KOPT-K1 (cell line): ENCODE measurements at regions not wholly inside any gene's neighbourhood (a gene's known extent, or its start where the extent isn't known, plus 50 kb on each side); places are given as distances from the start of the nearest gene placed in this dataset.

Experiments
- H3K27ac ChIP-seq: fragments of 200-600 bp; sonication (generic); 2 replicates; pipeline ENCODE4 v1.5.1; 2016; ENCODE audit warnings: antibody characterized with exemption, mild to moderate bottlenecking, low read depth, low read length; ENCODE audit not compliant: poor library complexity, severe bottlenecking
- H3K36me3 ChIP-seq: fragments of 200-600 bp; sonication (generic); 2 replicates; pipeline ENCODE4 v1.5.1; 2017; ENCODE audit warnings: antibody characterized with exemption, mild to moderate bottlenecking, low read length, moderate library complexity; ENCODE audit not compliant: insufficient read depth
- H3K9me3 ChIP-seq: fragments of 200-600 bp; sonication (generic); 2 replicates; pipeline ENCODE4 v1.5.1; 2017; ENCODE audit warnings: antibody characterized with exemption, low read length, mild to moderate bottlenecking; ENCODE audit not compliant: insufficient read depth, poor library complexity, severe bottlenecking

GRCh38 chr18:56148373-56148772 lies 490.0 kb downstream of the TXNL1 start:
- Histone ChIP-seq H3K27ac (no peak overlapping the region), H3K36me3 (no peaks in the 10 kb centered on the region), H3K9me3 (no peaks in the 10 kb centered on the region)

- Histone ChIP-seq H3K27ac (no peak overlapping the region), H3K36me3 (no peaks in the 10 kb centered on the region), H3K9me3 (no peaks in the 10 kb centered on the region)
Observed at GRCh38 chr18:56146565-56146964, 491.8 kb downstream of the TXNL1 start.

GRCh38 chr18:56142001-56142400 lies 496.4 kb downstream of the TXNL1 start:
- Histone ChIP-seq H3K9me3 (no peaks in the 10 kb centered on the region), H3K27ac (no peak overlapping the region), H3K36me3 (no peaks in the 10 kb centered on the region)

- Histone ChIP-seq H3K36me3 (no peaks in the 10 kb centered on the region), H3K9me3 (no peaks in the 10 kb centered on the region), H3K27ac (no peak overlapping the region)
Observed at GRCh38 chr18:56139792-56140254, 498.6 kb downstream of the TXNL1 start.

- Histone ChIP-seq H3K9me3 (no peaks in the 10 kb centered on the region), H3K36me3 (no peaks in the 10 kb centered on the region), H3K27ac (no peak overlapping the region)
Observed at GRCh38 chr18:56139372-56139771, 499.0 kb downstream of the TXNL1 start.

GRCh38 chr18:56136105-56136504 lies 502.3 kb downstream of the TXNL1 start:
- H3K9me3 ChIP-seq: no peaks in the 10 kb centered on the region
- no peaks in the 10 kb centered on the region for H3K36me3 ChIP-seq
- no peak overlapping the region for H3K27ac ChIP-seq

- no peak overlapping the region for H3K27ac ChIP-seq
- no peaks in the 10 kb centered on the region for H3K36me3 ChIP-seq
- no peaks in the 10 kb centered on the region for H3K9me3 ChIP-seq
Observed at GRCh38 chr18:56130481-56130880, 507.9 kb downstream of the TXNL1 start.

- Histone ChIP-seq H3K9me3 (no peaks in the 10 kb centered on the region), H3K36me3 (no peaks in the 10 kb centered on the region), H3K27ac (no peak overlapping the region)
Observed at GRCh38 chr18:56128153-56128791, 510.1 kb downstream of the TXNL1 start.

GRCh38 chr18:56127322-56128099 lies 510.9 kb downstream of the TXNL1 start:
- H3K27ac ChIP-seq: no peak overlapping the region

GRCh38 chr18:56124186-56124585 lies 514.2 kb downstream of the TXNL1 start:
- Histone ChIP-seq H3K36me3 (no peaks in the 10 kb centered on the region), H3K9me3 (no peaks in the 10 kb centered on the region), H3K27ac (no peak overlapping the region)

More at GRCh38 chr18:56127322-56128099, 510.9 kb downstream of the TXNL1 start:
- no peaks in the 10 kb centered on the region for H3K36me3 ChIP-seq
- H3K9me3 ChIP-seq: no peaks in the 10 kb centered on the region

GRCh38 chr18:56121669-56122068 lies 516.7 kb downstream of the TXNL1 start:
- no peaks in the 10 kb centered on the region for H3K36me3 ChIP-seq
- H3K27ac ChIP-seq: no peak overlapping the region
- H3K9me3 ChIP-seq: no peaks in the 10 kb centered on the region

GRCh38 chr18:56120782-56121181 lies 517.6 kb downstream of the TXNL1 start:
- Histone ChIP-seq H3K27ac (no peak overlapping the region), H3K9me3 (no peaks in the 10 kb centered on the region), H3K36me3 (no peaks in the 10 kb centered on the region)

- H3K27ac ChIP-seq: no peak overlapping the region
- no peaks in the 10 kb centered on the region for H3K9me3 ChIP-seq
- no peaks in the 10 kb centered on the region for H3K36me3 ChIP-seq
Observed at GRCh38 chr18:56119681-56120080, 518.7 kb downstream of the TXNL1 start.

GRCh38 chr18:56118422-56118821 lies 520.0 kb downstream of the TXNL1 start:
- H3K27ac ChIP-seq: no peak overlapping the region
- no peaks in the 10 kb centered on the region for H3K36me3 ChIP-seq
- H3K9me3 ChIP-seq: no peaks in the 10 kb centered on the region

- no peaks in the 10 kb centered on the region for H3K9me3 ChIP-seq
- H3K36me3 ChIP-seq: no peaks in the 10 kb centered on the region
- no peak overlapping the region for H3K27ac ChIP-seq
Observed at GRCh38 chr18:56115071-56116015, 523.0 kb downstream of the TXNL1 start.
